Natural killer cell (primary cell): ENCODE measurements at regions not wholly inside any gene's neighbourhood (a gene's known extent, or its start where the extent isn't known, plus 50 kb on each side); places are given as distances from the start of the nearest gene placed in this dataset.
"Not testable (repeated sequence)": the region's sequence is repeated elsewhere in the genome, so short reads cannot be mapped to it uniquely, and the experiment has no call there.

ENCODE experiments used
- ATAC-seq, 3 donors: fragments of 150-1000 bp in 2 of 3; fragments of 200-7000 bp in 1 of 3; cut with Tn5 transposase; 1 replicate in 1 of 3; 2 replicates in 2 of 3; pipeline ENCODE4 v1.10.0; 2021; ENCODE audit warnings: mild to moderate bottlenecking in 2 of 3, moderate library complexity in 2 of 3
- DNase-seq, 2 donors: peaks; one replicate each; pipeline versions ENCODE4 v3.0.0 to v3.0.0-alpha.2; 2013 to 2021; ENCODE audit warnings: mixed read lengths in 1 of 2
- H3K27ac ChIP-seq: one replicate; pipeline ENCODE4 v1.5.1; 2013; ENCODE audit warnings: mild to moderate bottlenecking, low read length
- H3K27me3 ChIP-seq: one replicate; pipeline ENCODE4 v1.6.1; 2013; ENCODE audit warnings: low read length; ENCODE audit not compliant: control insufficient read depth, insufficient read depth
- H3K36me3 ChIP-seq: one replicate; pipeline ENCODE4 v1.6.1; 2013; ENCODE audit warnings: low read length; ENCODE audit not compliant: control insufficient read depth, insufficient read depth
- H3K4me1 ChIP-seq: one replicate; pipeline ENCODE4 v1.6.1; 2013; ENCODE audit warnings: low read length; ENCODE audit not compliant: control insufficient read depth, insufficient read depth
- H3K4me3 ChIP-seq: one replicate; pipeline ENCODE4 v1.5.1; 2013; ENCODE audit warnings: low read length
- H3K9me3 ChIP-seq: one replicate; pipeline ENCODE4 v1.6.1; 2013; ENCODE audit warnings: low read length; ENCODE audit not compliant: control insufficient read depth, insufficient read depth
- H3K27ac Mint-ChIP-seq, 2 donors: one replicate each; pipeline ENCODE4 v1.8.0; 2022; ENCODE audit warnings: mild to moderate bottlenecking in 2 of 2, mixed read lengths in 2 of 2, moderate library complexity in 1 of 2
- H3K27me3 Mint-ChIP-seq, 2 donors: one replicate each; pipeline ENCODE4 v1.8.0; 2022; ENCODE audit warnings: low read depth in 2 of 2, mixed read lengths in 2 of 2
- H3K36me3 Mint-ChIP-seq: one replicate; pipeline ENCODE4 v1.8.0; 2022; ENCODE audit warnings: mixed read lengths
- H3K4me1 Mint-ChIP-seq, 2 donors: one replicate each; pipeline ENCODE4 v1.8.0; 2022; ENCODE audit warnings: mixed read lengths in 2 of 2
- H3K4me3 Mint-ChIP-seq: one replicate; pipeline ENCODE4 v1.8.0; 2022; ENCODE audit warnings: mild to moderate bottlenecking, moderate library complexity, mixed read lengths
- H3K9me3 Mint-ChIP-seq, 2 donors: one replicate each; pipeline ENCODE4 v1.8.0; 2022; ENCODE audit warnings: mixed read lengths in 2 of 2
- CTCF ChIP-seq: fragments of 200-600 bp; IDR thresholded peaks from one replicate; pipeline ENCODE4 v1.8.0; 2022; ENCODE audit warnings: antibody characterized with exemption
- WGBS: methylation state at CpG from one replicate; pipeline ENCODE4 v1.1.7; 2013; ENCODE audit warnings: missing lambda C conversion rate; ENCODE audit not compliant: insufficient coverage; 5-methylcytosine and 5-hydroxymethylcytosine counted together
- intact Hi-C: fragments of 100-400 bp; cut with micrococcal nuclease; formaldehyde crosslinking; loops from one replicate; pipeline ENCODE4 v1.14.2; 2022

GRCh38 chr3:132981719-132982118 is 56.5 kb upstream of the TMEM108 start:
- no peak for TF ChIP-seq CTCF
- Mint-ChIP-seq H3K27me3 (no peaks in the 10 kb centered on the region), H3K9me3 (peaks cover 9 to 16% of the 10 kb centered on the region in 2 donors), H3K27ac (no peak overlapping the region), H3K4me1 (no peaks in the 10 kb centered on the region), H3K4me3 (no peak overlapping the region), H3K36me3 (peaks cover 7% of the 10 kb centered on the region)
- WGBS: 67% methylated on average over 1 of the region's 1 CpG
- Histone ChIP-seq H3K27me3 (no peaks in the 10 kb centered on the region), H3K4me3 (no peak overlapping the region), H3K9me3 (peaks cover 2% of the 10 kb centered on the region), H3K36me3 (no peaks in the 10 kb centered on the region), H3K4me1 (no peaks in the 10 kb centered on the region), H3K27ac (no peak overlapping the region)
- intact Hi-C loops: no loop called here
- ATAC-seq (no peak), DNase-seq (no peak)

- Histone ChIP-seq H3K27ac (no peak overlapping the region), H3K36me3 (no peaks in the 10 kb centered on the region), H3K9me3 (peaks cover 2% of the 10 kb centered on the region), H3K4me3 (no peak overlapping the region), H3K27me3 (no peaks in the 10 kb centered on the region), H3K4me1 (no peaks in the 10 kb centered on the region)
- Mint-ChIP-seq H3K27me3 (no peaks in the 10 kb centered on the region), H3K4me3 (no peak overlapping the region), H3K9me3 (peaks cover 5 to 9% of the 10 kb centered on the region in 2 donors), H3K36me3 (peaks cover 7% of the 10 kb centered on the region), H3K27ac (no peak overlapping the region), H3K4me1 (no peaks in the 10 kb centered on the region)
- DNase-seq (no peak), ATAC-seq (no peak)
- 62% methylated on average over 2 of the region's 2 CpGs for WGBS
- no peak for TF ChIP-seq CTCF
- intact Hi-C loops: no loop called here
These were observed 58.1 kb upstream of the TMEM108 start for GRCh38 chr3:132980102-132980501.

GRCh38 chr3:132979606-132980005 is 58.6 kb upstream of the TMEM108 start:
- Mint-ChIP-seq H3K27ac (no peak overlapping the region), H3K27me3 (no peaks in the 10 kb centered on the region), H3K36me3 (peaks cover 7% of the 10 kb centered on the region), H3K4me1 (no peaks in the 10 kb centered on the region), H3K9me3 (peaks cover 5 to 9% of the 10 kb centered on the region in 2 donors), H3K4me3 (no peak overlapping the region)
- WGBS: 100% methylated on average over 1 of the region's 1 CpG
- no peak overlapping the region for H3K4me3 ChIP-seq
- TF ChIP-seq CTCF: no peak
- no peak overlapping the region for H3K27ac ChIP-seq
- ATAC-seq (no peak), DNase-seq (no peak)
- no peaks in the 10 kb centered on the region for H3K4me1 ChIP-seq
- no peaks in the 10 kb centered on the region for H3K36me3 ChIP-seq
- peaks cover 2% of the 10 kb centered on the region for H3K9me3 ChIP-seq
- H3K27me3 ChIP-seq: no peaks in the 10 kb centered on the region
- intact Hi-C loops: no loop called here

GRCh38 chr3:132978946-132979345 is 59.2 kb upstream of the TMEM108 start:
- H3K9me3 ChIP-seq, H3K9me3 Mint-ChIP-seq, H3K27ac ChIP-seq, H3K4me3 ChIP-seq, H3K36me3 Mint-ChIP-seq, intact Hi-C loops, ATAC-seq, H3K4me3 Mint-ChIP-seq, H3K4me1 ChIP-seq, H3K36me3 ChIP-seq, H3K27me3 ChIP-seq, H3K4me1 Mint-ChIP-seq, H3K27me3 Mint-ChIP-seq, DNase-seq, H3K27ac Mint-ChIP-seq: not testable (repeated sequence)
- 87% methylated on average over 3 of the region's 3 CpGs for WGBS
